Endothelial cell of umbilical vein (primary cell): ENCODE measurements at regions not wholly inside any gene's neighbourhood (a gene's known extent, or its start where the extent isn't known, plus 50 kb on each side); places are given as distances from the start of the nearest gene placed in this dataset.

Experiments
- BruUV-seq: library from RNA; stranded (reverse); fragments of 400-500 nt; replicated peaks from 2 replicates; lab custom pipeline; 2021; lab: Mats Ljungman, UMichigan
- CTCF ChIA-PET: fragments of 300-600, 350-600 bp; sonication (Branson Sonifier 250); formaldehyde crosslinking; loops from one replicate; lab custom pipeline; 2021; ENCODE audit warnings: antibody characterized with exemption, inconsistent platforms; lab: Charles Lee
- POLR2A ChIA-PET: fragments of 300-600, 350-600 bp; sonication (Branson Sonifier 250); formaldehyde crosslinking; loops from one replicate; lab custom pipeline; 2021; ENCODE audit warnings: antibody characterized with exemption, inconsistent platforms; lab: Charles Lee
- DNase-seq: peaks from one replicate; pipeline ENCODE4 v3.0.0-alpha.2; 2011; ENCODE audit warnings: low read depth, low spot score
- FAIRE-seq: peaks from 2 replicates; lab custom pipeline; 2011; peaks lifted over from hg19 to GRCh38; lab: Jason Lieb, UNC
- H2AFZ ChIP-seq: 2 replicates; pipeline ENCODE4 v1.6.0; 2012; ENCODE audit warnings: low read depth, low read length, control low read depth, inconsistent platforms
- H3K27ac ChIP-seq: 2 replicates; pipeline ENCODE4 v1.5.1; 2011; ENCODE audit warnings: low read depth, mild to moderate bottlenecking, control low read depth, low read length, moderate library complexity; ENCODE audit not compliant: insufficient read depth
- H3K27me3 ChIP-seq, 2 experiments: 2 replicates each; pipeline versions ENCODE4 v1.6.0 to v1.6.1; 2011; ENCODE audit warnings: low read length in 2 of 2, mixed read lengths in 1 of 2; ENCODE audit not compliant: control insufficient read depth in 2 of 2, insufficient read depth in 2 of 2
- H3K36me3 ChIP-seq, 2 experiments: 2 replicates in 1 of 2; 3 replicates in 1 of 2; pipeline ENCODE4 v1.5.1; 2011; ENCODE audit warnings: low read length in 2 of 2, mild to moderate bottlenecking in 1 of 2, moderate library complexity in 1 of 2; ENCODE audit not compliant: control insufficient read depth in 2 of 2, insufficient read depth in 2 of 2; ENCODE audit errors: extremely low read depth in 1 of 2
- H3K4me1 ChIP-seq: 3 replicates; pipeline ENCODE4 v1.5.1; 2011; ENCODE audit warnings: mild to moderate bottlenecking, low read length; ENCODE audit not compliant: control insufficient read depth, insufficient read depth; ENCODE audit errors: extremely low read depth
- H3K4me2 ChIP-seq: 2 replicates; pipeline ENCODE4 v1.6.1; 2011; ENCODE audit warnings: low read length, control low read depth, mixed read lengths; ENCODE audit not compliant: insufficient read depth
- H3K4me3 ChIP-seq, 3 experiments: fragments of 200-600 bp in 1 of 3; sonication (generic), shearing (Covaris generic) in 1 of 3; replicated peaks in 1 of 3; 2 replicates each; pipeline ENCODE4 v1.5.1; 2011 to 2016; ENCODE audit warnings: control low read depth in 3 of 3, low read length in 3 of 3, mild to moderate bottlenecking in 2 of 3, inconsistent platforms in 1 of 3, low read depth in 1 of 3, moderate library complexity in 1 of 3; ENCODE audit not compliant: insufficient read depth in 1 of 3
- H3K79me2 ChIP-seq: 2 replicates; pipeline ENCODE4 v1.6.0; 2012; ENCODE audit warnings: low read length, inconsistent platforms; ENCODE audit not compliant: control insufficient read depth, insufficient read depth
- H3K9ac ChIP-seq: replicated peaks from 2 replicates; pipeline ENCODE3; 2011; ENCODE audit warnings: low read length, control low read depth; ENCODE audit not compliant: insufficient read depth; ENCODE audit errors: extremely low read depth
- H3K9me1 ChIP-seq: replicated peaks from 3 replicates; pipeline ENCODE4 v1.6.0; 2011; ENCODE audit warnings: mild to moderate bottlenecking, low read length; ENCODE audit not compliant: control insufficient read depth, insufficient read depth; ENCODE audit errors: extremely low read depth
- H3K9me3 ChIP-seq: replicated peaks from 2 replicates; pipeline ENCODE4 v1.5.1; 2012; ENCODE audit warnings: low read length, inconsistent platforms; ENCODE audit not compliant: control insufficient read depth, insufficient read depth
- H4K20me1 ChIP-seq: replicated peaks from 2 replicates; pipeline ENCODE3; 2011; ENCODE audit warnings: mild to moderate bottlenecking, low read length; ENCODE audit not compliant: control insufficient read depth, insufficient read depth; ENCODE audit errors: extremely low read depth
- CTCF ChIP-seq, 2 donors: IDR thresholded peaks; 1 replicate in 1 of 2; 2 replicates in 1 of 2; pipeline ENCODE4 v1.5.1; 2011; ENCODE audit warnings: low read length in 2 of 2, mild to moderate bottlenecking in 2 of 2, moderate library complexity in 2 of 2, control low read depth in 1 of 2, inconsistent platforms in 1 of 2, low read depth in 1 of 2; ENCODE audit not compliant: insufficient read depth in 1 of 2; ENCODE audit errors: extremely low read depth in 1 of 2
- EZH2 ChIP-seq: IDR thresholded peaks from 2 replicates; pipeline ENCODE4 v1.6.1; 2012; ENCODE audit warnings: borderline replicate concordance, low read depth, mild to moderate bottlenecking, moderate library complexity, low read length, inconsistent platforms; ENCODE audit not compliant: severe bottlenecking
- FOS ChIP-seq: IDR thresholded peaks from 2 replicates; pipeline ENCODE4 v1.6.1; 2011; ENCODE audit warnings: mild to moderate bottlenecking, low read length, moderate library complexity, borderline replicate concordance; ENCODE audit not compliant: insufficient read depth
- GATA2 ChIP-seq: IDR thresholded peaks from 2 replicates; pipeline ENCODE4 v1.7.0; 2011; ENCODE audit warnings: low read depth, mild to moderate bottlenecking, moderate library complexity, mixed read lengths, low read length; ENCODE audit not compliant: insufficient read length, insufficient read depth
- JUN ChIP-seq: IDR thresholded peaks from 2 replicates; pipeline ENCODE4 v1.6.1; 2011; ENCODE audit warnings: borderline replicate concordance, low read depth; ENCODE audit not compliant: insufficient read length, insufficient read depth
- MAX ChIP-seq: IDR thresholded peaks from 2 replicates; pipeline ENCODE4 v1.6.1; 2011; ENCODE audit not compliant: insufficient read depth, insufficient read length
- MYC ChIP-seq: IDR thresholded peaks from one replicate; pipeline ENCODE4 v1.6.1; 2011; ENCODE audit warnings: mild to moderate bottlenecking, low read depth, low read length
- POLR2A ChIP-seq: IDR thresholded peaks from 2 replicates; pipeline ENCODE4 v1.6.1; 2012; ENCODE audit warnings: low read depth, mild to moderate bottlenecking, control low read depth, low read length
- POLR2AphosphoS5 ChIP-seq: IDR thresholded peaks from 2 replicates; pipeline ENCODE4 v1.6.1; 2012; ENCODE audit warnings: low read depth, mild to moderate bottlenecking, control low read depth, low read length, moderate library complexity; ENCODE audit not compliant: insufficient read depth
- dilution Hi-C: fragments of 300-500 bp; cut with MboI; formaldehyde crosslinking; loops from one replicate; pipeline ENCODE4 v1.15.0; 2019; ENCODE audit warnings: low sequenced_read_pairs; ENCODE audit not compliant: extremely low pct_ligation_motif_present
- intact Hi-C: fragments of 100-400 bp; cut with micrococcal nuclease; formaldehyde crosslinking; loops from one replicate; pipeline ENCODE4 v1.10.0; 2022

- intact Hi-C loops (no loop called here), dilution Hi-C loops (no loop called here)
- Histone ChIP-seq H3K9ac (no peak overlapping the region), H3K27me3 (peaks cover 0 to under 1% of the 10 kb centered on the region in 2 experiments), H3K9me3 (no peaks in the 10 kb centered on the region), H3K36me3 (no peaks in the 10 kb centered on the region), H2AFZ (no peak overlapping the region), H3K4me2 (no peak overlapping the region), H3K27ac (no peak overlapping the region), H4K20me1 (no peaks in the 10 kb centered on the region), H3K9me1 (no peaks in the 10 kb centered on the region), H3K4me3 (no peak overlapping the region), H3K4me1 (no peaks in the 10 kb centered on the region), H3K79me2 (no peaks in the 10 kb centered on the region)
- ChIA-PET CTCF (interaction anchor here (1.4 kb wide), 1 partner anchor 9 kb away, joined by 4 read pairs; no protein-coding TSS in a partner anchor), POLR2A (no interaction called here)
- BruUV-seq: no TSS peak
- FAIRE-seq (no peak), DNase-seq (no peak)
- TF ChIP-seq POLR2A: no peak
- TF ChIP-seq EZH2: no peak
- no peak for TF ChIP-seq MYC
- no peak for TF ChIP-seq CTCF (IDR thresholded peaks at IDR 0.05; ENCODE audit: extremely low read depth in 1 of 2, insufficient read depth in 1 of 2, low read depth in 1 of 2, low read length in 2 of 2)
- TF ChIP-seq JUN: no peak
- TF ChIP-seq POLR2AphosphoS5: no peak
- no peak for TF ChIP-seq FOS
- TF ChIP-seq GATA2: no peak
- TF ChIP-seq MAX: no peak
Measured at GRCh38 chr4:169341490-169341889, 70.7 kb upstream of the SH3RF1 start.
